A673 (cell line): ENCODE measurements at regions not wholly inside any gene's neighbourhood (a gene's known extent, or its start where the extent isn't known, plus 50 kb on each side); places are given as distances from the start of the nearest gene placed in this dataset.

Experiments
- EZH2 ChIP-seq: fragments of 200-600 bp; sonication (generic); IDR thresholded peaks from 2 replicates; pipeline ENCODE4 v1.6.1; 2017; ENCODE audit warnings: borderline replicate concordance, low read depth, mild to moderate bottlenecking, mixed read lengths, antibody characterized with exemption, low read length; ENCODE audit not compliant: poor library complexity, severe bottlenecking
- TF ChIP-seq, protein P1 (sequence below): fragments of 300-800, 200-600 bp; sonication (generic); conservative IDR thresholded peaks from 2 replicates; pipeline ENCODE4 v1.5.1; 2017; ENCODE audit warnings: low read depth, mild to moderate bottlenecking, antibody characterized with exemption, low read length, moderate library complexity, mixed read lengths

DNA sequence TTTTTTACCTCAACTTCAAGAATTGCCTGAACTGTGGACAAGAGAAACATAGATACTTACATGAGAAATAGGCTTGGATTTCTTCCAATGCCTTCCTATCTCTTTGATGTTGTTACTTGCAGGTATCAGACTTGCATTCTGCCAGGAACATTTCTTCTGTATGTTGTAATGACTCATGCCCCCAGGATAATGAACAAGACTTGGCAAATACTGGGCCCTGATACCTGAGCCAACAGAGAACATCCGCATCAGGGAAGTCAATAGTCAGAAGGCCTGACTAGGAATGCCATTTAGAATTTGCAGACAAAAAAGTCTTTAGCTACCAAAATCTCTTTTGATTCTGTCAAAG, 273.7 kb upstream of the KIRREL3 start:
- TF ChIP-seq, protein P1, sequence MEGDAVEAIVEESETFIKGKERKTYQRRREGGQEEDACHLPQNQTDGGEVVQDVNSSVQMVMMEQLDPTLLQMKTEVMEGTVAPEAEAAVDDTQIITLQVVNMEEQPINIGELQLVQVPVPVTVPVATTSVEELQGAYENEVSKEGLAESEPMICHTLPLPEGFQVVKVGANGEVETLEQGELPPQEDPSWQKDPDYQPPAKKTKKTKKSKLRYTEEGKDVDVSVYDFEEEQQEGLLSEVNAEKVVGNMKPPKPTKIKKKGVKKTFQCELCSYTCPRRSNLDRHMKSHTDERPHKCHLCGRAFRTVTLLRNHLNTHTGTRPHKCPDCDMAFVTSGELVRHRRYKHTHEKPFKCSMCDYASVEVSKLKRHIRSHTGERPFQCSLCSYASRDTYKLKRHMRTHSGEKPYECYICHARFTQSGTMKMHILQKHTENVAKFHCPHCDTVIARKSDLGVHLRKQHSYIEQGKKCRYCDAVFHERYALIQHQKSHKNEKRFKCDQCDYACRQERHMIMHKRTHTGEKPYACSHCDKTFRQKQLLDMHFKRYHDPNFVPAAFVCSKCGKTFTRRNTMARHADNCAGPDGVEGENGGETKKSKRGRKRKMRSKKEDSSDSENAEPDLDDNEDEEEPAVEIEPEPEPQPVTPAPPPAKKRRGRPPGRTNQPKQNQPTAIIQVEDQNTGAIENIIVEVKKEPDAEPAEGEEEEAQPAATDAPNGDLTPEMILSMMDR: no peak
- TF ChIP-seq EZH2: no peak
